ENCODE measurements at regions not wholly inside any gene's neighbourhood (a gene's known extent, or its start where the extent isn't known, plus 50 kb on each side); places are given as distances from the start of the nearest gene placed in this dataset.

GRCh38 chr3:170703121-170703588 lies 117.3 kb upstream of the SLC7A14 start:
- TF ChIP-seq MEIS1 (CRISPR knock-in tag; IDR thresholded peaks at IDR 0.05; ENCODE audit: borderline replicate concordance) (no peak), CTCF (tag by site-specific recombination; IDR thresholded peaks at IDR 0.05) (no peak), ATF2 (tag by site-specific recombination; IDR thresholded peaks at IDR 0.05; ENCODE audit: low read depth) (no peak), REPIN1 (tag by site-specific recombination; IDR thresholded peaks at IDR 0.05; ENCODE audit: low read depth) (no peak), ZBTB49 (tag by site-specific recombination; IDR thresholded peaks at IDR 0.05; ENCODE audit: low read depth) (no peak), PRDM10 (tag by site-specific recombination; IDR thresholded peaks at IDR 0.05) (no peak), ZNF175 (tag by site-specific recombination; IDR thresholded peaks at IDR 0.05) (no peak), ZNF561 (tag by site-specific recombination; IDR thresholded peaks at IDR 0.05; ENCODE audit: borderline replicate concordance) (no peak), SP2 (tag by site-specific recombination; IDR thresholded peaks at IDR 0.05) (no peak), KLF7 (tag by site-specific recombination; IDR thresholded peaks at IDR 0.05; ENCODE audit: borderline replicate concordance) (no peak), ZNF777 (tag by site-specific recombination; IDR thresholded peaks at IDR 0.05; ENCODE audit: borderline replicate concordance) (no peak), ZNF114 (tag by site-specific recombination; IDR thresholded peaks at IDR 0.05) (no peak)

Measured in HEK293 (cell line).